ENCODE measurements at regions not wholly inside any gene's neighbourhood (a gene's known extent, or its start where the extent isn't known, plus 50 kb on each side); places are given as distances from the start of the nearest gene placed in this dataset.

GRCh38 chr13:90673746-90674145 is 673.7 kb upstream of the MIR17HG start:
- DNase-seq = no peak

GRCh38 chr13:90675129-90675528 is 672.4 kb upstream of the MIR17HG start:
- DNase-seq = no peak

- DNase-seq = no peak
Observed at GRCh38 chr13:90680826-90681225, 666.7 kb upstream of the MIR17HG start.

GRCh38 chr13:90683711-90684131 is 663.8 kb upstream of the MIR17HG start:
- DNase-seq = no peak

GRCh38 chr13:90686442-90686841 is 661.0 kb upstream of the MIR17HG start:
- no peak for DNase-seq

GRCh38 chr13:90689111-90689510 is 658.4 kb upstream of the MIR17HG start:
- no peak for DNase-seq

GRCh38 chr13:90690458-90691080 is 656.9 kb upstream of the MIR17HG start:
- no peak for DNase-seq

- no peak for DNase-seq
Observed at GRCh38 chr13:90696254-90696653, 651.2 kb upstream of the MIR17HG start.

GRCh38 chr13:90696656-90697055 is 650.8 kb upstream of the MIR17HG start:
- DNase-seq = no peak

- DNase-seq = no peak
Observed at GRCh38 chr13:90700340-90700739, 647.1 kb upstream of the MIR17HG start.

GRCh38 chr13:90701264-90701663 is 646.2 kb upstream of the MIR17HG start:
- no peak for DNase-seq

GRCh38 chr13:90702050-90702449 is 645.4 kb upstream of the MIR17HG start:
- no peak for DNase-seq

- DNase-seq = no peak
Observed at GRCh38 chr13:90706631-90707030, 640.9 kb upstream of the MIR17HG start.

GRCh38 chr13:90708128-90708527 is 639.4 kb upstream of the MIR17HG start:
- no peak for DNase-seq

- DNase-seq = no peak
Observed at GRCh38 chr13:90709319-90709718, 638.2 kb upstream of the MIR17HG start.

GRCh38 chr13:90710164-90710759 is 637.2 kb upstream of the MIR17HG start:
- no peak for DNase-seq

- DNase-seq = no peak
Observed at GRCh38 chr13:90713441-90714133, 633.9 kb upstream of the MIR17HG start.

GRCh38 chr13:90715485-90715884 is 632.0 kb upstream of the MIR17HG start:
- DNase-seq = no peak

GRCh38 chr13:90717451-90717936 is 630.0 kb upstream of the MIR17HG start:
- no peak for DNase-seq

GRCh38 chr13:90719461-90719860 is 628.0 kb upstream of the MIR17HG start:
- DNase-seq = no peak

GRCh38 chr13:90721937-90722336 is 625.5 kb upstream of the MIR17HG start:
- DNase-seq = no peak

- DNase-seq = no peak
Observed at GRCh38 chr13:90723381-90723780, 624.1 kb upstream of the MIR17HG start.

- no peak for DNase-seq
Observed at GRCh38 chr13:90726375-90726774, 621.1 kb upstream of the MIR17HG start.

GRCh38 chr13:90732049-90732448 is 615.4 kb upstream of the MIR17HG start:
- DNase-seq = no peak

Data from DMS79 (cell line).